ENCODE measurements at regions not wholly inside any gene's neighbourhood (a gene's known extent, or its start where the extent isn't known, plus 50 kb on each side); places are given as distances from the start of the nearest gene placed in this dataset.

GRCh38 chr2:108161298-108161697, 78.5 kb upstream of the SULT1C3 start:
- CTCF ChIA-PET, result interaction anchor here (0.6 to 1.3 kb wide), 3 partner anchors 8 to 11 kb away, joined by 3 to 4 read pairs (median 4); no protein-coding TSS in a partner anchor
- Histone ChIP-seq H3K27ac (no peak overlapping the region), H3K4me2 (no peak overlapping the region), H3K4me1 (no peaks in the 10 kb centered on the region), H3K4me3 (no peak overlapping the region), H3K9me3 (no peaks in the 10 kb centered on the region)
- WGBS (ENCODE audit: missing lambda C conversion rate), result 0% methylated on average over 1 of the region's 1 CpG
- ATAC-seq (no peak), DNase-seq (ENCODE audit: low read depth in 1 of 2, low spot score in 1 of 2) (no peak), FAIRE-seq (no peak)
- POLR2A ChIA-PET, result no interaction called here
- no peak for TF ChIP-seq ZFP36 (IDR thresholded peaks at IDR 0.05; ENCODE audit: borderline replicate concordance, partially characterized antibody)
- no peak for TF ChIP-seq ESRRA (IDR thresholded peaks at IDR 0.05; ENCODE audit: borderline replicate concordance, low read length)
- no peak for TF ChIP-seq CHD4 (IDR thresholded peaks at IDR 0.05; ENCODE audit: borderline replicate concordance)
- TF ChIP-seq, protein P1, sequence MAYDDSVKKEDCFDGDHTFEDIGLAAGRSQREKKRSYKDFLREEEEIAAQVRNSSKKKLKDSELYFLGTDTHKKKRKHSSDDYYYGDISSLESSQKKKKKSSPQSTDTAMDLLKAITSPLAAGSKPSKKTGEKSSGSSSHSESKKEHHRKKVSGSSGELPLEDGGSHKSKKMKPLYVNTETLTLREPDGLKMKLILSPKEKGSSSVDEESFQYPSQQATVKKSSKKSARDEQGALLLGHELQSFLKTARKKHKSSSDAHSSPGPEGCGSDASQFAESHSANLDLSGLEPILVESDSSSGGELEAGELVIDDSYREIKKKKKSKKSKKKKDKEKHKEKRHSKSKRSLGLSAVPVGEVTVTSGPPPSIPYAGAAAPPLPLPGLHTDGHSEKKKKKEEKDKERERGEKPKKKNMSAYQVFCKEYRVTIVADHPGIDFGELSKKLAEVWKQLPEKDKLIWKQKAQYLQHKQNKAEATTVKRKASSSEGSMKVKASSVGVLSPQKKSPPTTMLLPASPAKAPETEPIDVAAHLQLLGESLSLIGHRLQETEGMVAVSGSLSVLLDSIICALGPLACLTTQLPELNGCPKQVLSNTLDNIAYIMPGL (CRISPR knock-in tag; IDR thresholded peaks at IDR 0.05; ENCODE audit: borderline replicate concordance), result no peak
- TF ChIP-seq EHMT2 (IDR thresholded peaks at IDR 0.05; ENCODE audit: low read depth), result no peak
- no peak for TF ChIP-seq RFX5 (IDR thresholded peaks at IDR 0.05)
- TF ChIP-seq, protein P2, sequence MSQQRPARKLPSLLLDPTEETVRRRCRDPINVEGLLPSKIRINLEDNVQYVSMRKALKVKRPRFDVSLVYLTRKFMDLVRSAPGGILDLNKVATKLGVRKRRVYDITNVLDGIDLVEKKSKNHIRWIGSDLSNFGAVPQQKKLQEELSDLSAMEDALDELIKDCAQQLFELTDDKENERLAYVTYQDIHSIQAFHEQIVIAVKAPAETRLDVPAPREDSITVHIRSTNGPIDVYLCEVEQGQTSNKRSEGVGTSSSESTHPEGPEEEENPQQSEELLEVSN (IDR thresholded peaks at IDR 0.05; ENCODE audit: borderline replicate concordance, low read depth), result no peak

DNA sequence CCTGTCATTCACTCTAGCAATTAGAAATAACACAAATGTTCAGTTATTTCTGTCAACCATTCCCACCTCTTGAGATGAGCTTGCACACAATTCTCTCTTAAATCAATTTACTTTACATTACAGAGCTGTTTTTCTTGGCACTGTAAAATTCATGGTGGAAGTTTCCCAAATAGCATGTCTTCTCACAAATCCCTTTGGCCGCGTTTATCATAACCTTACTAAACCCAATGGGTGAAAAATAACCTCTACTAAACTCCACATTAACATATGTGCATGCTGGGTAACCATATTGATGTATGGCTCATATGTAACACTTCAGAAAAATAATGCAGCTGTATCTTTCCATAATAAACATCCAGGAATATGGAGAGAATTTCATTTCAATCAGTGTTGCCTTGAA, 75.5 kb upstream of the SULT1C3 start:
- FAIRE-seq (no peak), DNase-seq (ENCODE audit: low read depth in 1 of 2, low spot score in 1 of 2) (no peak), ATAC-seq (no peak)
- Histone ChIP-seq H3K27ac (no peak overlapping the region), H3K4me3 (no peak overlapping the region), H3K4me1 (no peaks in the 10 kb centered on the region), H3K4me2 (no peak overlapping the region), H3K9me3 (no peaks in the 10 kb centered on the region)
- TF ChIP-seq MYC (IDR thresholded peaks at IDR 0.05; ENCODE audit: borderline replicate concordance, low read length) (no peak), ZSCAN20 (CRISPR knock-in tag; IDR thresholded peaks at IDR 0.05) (no peak), PHF8 (IDR thresholded peaks at IDR 0.05; ENCODE audit: borderline replicate concordance, low read depth) (no peak), JUN (IDR thresholded peaks at IDR 0.05) (no peak), HES2 (IDR thresholded peaks at IDR 0.05) (no peak), TP53 (CRISPR knock-in tag; IDR thresholded peaks at IDR 0.05) (no peak), ZC3H11A (IDR thresholded peaks at IDR 0.05) (no peak), EHF (CRISPR knock-in tag; IDR thresholded peaks at IDR 0.05) (no peak), RFX5 (IDR thresholded peaks at IDR 0.05) (no peak), CBX2 (IDR thresholded peaks at IDR 0.05; ENCODE audit: borderline replicate concordance, low read depth) (no peak), NFE2L2 (conservative IDR thresholded peaks at IDR 0.05; ENCODE audit: low read length) (no peak), EP300 (IDR thresholded peaks at IDR 0.05) (no peak), HOXA7 (CRISPR knock-in tag; IDR thresholded peaks at IDR 0.05) (no peak), HOXB13 (CRISPR knock-in tag; IDR thresholded peaks at IDR 0.05; ENCODE audit: low read depth) (no peak), GATA3 (IDR thresholded peaks at IDR 0.05; ENCODE audit: borderline replicate concordance) (no peak), SMC3 (IDR thresholded peaks at IDR 0.05) (no peak)
- TF ChIP-seq, protein P3, sequence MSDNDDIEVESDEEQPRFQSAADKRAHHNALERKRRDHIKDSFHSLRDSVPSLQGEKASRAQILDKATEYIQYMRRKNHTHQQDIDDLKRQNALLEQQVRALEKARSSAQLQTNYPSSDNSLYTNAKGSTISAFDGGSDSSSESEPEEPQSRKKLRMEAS (IDR thresholded peaks at IDR 0.05), result no peak
- TF ChIP-seq, protein P4, sequence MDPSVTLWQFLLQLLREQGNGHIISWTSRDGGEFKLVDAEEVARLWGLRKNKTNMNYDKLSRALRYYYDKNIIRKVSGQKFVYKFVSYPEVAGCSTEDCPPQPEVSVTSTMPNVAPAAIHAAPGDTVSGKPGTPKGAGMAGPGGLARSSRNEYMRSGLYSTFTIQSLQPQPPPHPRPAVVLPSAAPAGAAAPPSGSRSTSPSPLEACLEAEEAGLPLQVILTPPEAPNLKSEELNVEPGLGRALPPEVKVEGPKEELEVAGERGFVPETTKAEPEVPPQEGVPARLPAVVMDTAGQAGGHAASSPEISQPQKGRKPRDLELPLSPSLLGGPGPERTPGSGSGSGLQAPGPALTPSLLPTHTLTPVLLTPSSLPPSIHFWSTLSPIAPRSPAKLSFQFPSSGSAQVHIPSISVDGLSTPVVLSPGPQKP (IDR thresholded peaks at IDR 0.05; ENCODE audit: low read depth, low read length), result no peak
- TF ChIP-seq, protein P1 (CRISPR knock-in tag; IDR thresholded peaks at IDR 0.05; ENCODE audit: borderline replicate concordance), result no peak
- POLR2A ChIA-PET, result no interaction called here
- 7% methylated on average over 2 of the region's 2 CpGs for WGBS (ENCODE audit: missing lambda C conversion rate)
- CTCF ChIA-PET, result interaction anchor here (0.6 to 1.2 kb wide), 2 partner anchors 19 to 890 kb away, joined by 3 to 4 read pairs; no protein-coding TSS in a partner anchor
